ENCODE measurements at regions not wholly inside any gene's neighbourhood (a gene's known extent, or its start where the extent isn't known, plus 50 kb on each side); places are given as distances from the start of the nearest gene placed in this dataset.
"Not testable (repeated sequence)": the region's sequence is repeated elsewhere in the genome, so short reads cannot be mapped to it uniquely, and the experiment has no call there.

DNA sequence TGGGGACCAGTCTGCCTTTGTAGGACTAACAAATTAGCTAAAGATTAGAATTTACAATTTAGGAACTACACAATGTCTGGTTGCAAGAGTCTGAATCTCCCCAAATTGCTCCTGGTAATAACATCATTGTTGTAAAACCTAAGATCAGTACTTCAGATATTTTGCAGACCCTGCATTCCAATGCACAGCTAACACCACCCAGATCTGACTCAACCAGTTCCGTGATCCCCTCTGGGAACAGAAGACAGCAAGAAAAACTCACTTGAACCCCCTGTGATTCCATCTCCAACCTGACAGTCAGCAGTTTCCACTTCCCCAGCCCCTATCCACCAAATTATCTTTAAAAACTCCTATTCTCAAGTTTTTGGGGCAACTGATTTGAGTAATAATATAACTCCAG is 201.9 kb upstream of the ARPP21 start:
- DNase-seq (ENCODE audit: low spot score) (no peak), FAIRE-seq (no peak)

- no peak for DNase-seq (ENCODE audit: low spot score)
- no peak for FAIRE-seq
These were observed 201.2 kb upstream of the ARPP21 start for GRCh38 chr3:35438101-35438500.

GRCh38 chr3:35439663-35440062 is 199.7 kb upstream of the ARPP21 start:
- no peak for FAIRE-seq
- no peak for DNase-seq (ENCODE audit: low spot score)

- FAIRE-seq (no peak), DNase-seq (ENCODE audit: low spot score) (no peak)
These were observed 198.5 kb upstream of the ARPP21 start for GRCh38 chr3:35440826-35441225.

DNA sequence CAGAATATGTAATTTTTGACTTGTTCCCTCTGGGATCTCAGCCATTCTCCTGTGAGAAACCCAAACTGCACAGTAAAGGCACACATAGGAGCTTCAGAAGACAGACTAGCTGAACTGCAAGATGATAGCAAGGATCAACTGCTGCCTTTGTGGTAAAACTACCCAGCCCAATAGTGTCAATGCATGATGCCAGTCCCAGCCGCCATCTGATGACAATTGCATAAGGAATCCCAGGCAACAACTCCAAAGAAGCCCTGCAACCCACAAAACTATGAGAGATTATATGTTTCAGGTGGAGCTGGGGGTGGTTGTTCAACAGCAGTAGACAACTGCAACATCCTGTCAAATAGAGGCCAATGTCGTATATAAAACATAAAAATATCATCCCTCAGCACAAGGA is 192.4 kb upstream of the ARPP21 start:
- peak; percentile 55 for FAIRE-seq
- no peak for DNase-seq (ENCODE audit: low spot score)

GRCh38 chr3:35448121-35448520 is 191.2 kb upstream of the ARPP21 start:
- DNase-seq (ENCODE audit: low spot score) (no peak), FAIRE-seq (no peak)

DNA sequence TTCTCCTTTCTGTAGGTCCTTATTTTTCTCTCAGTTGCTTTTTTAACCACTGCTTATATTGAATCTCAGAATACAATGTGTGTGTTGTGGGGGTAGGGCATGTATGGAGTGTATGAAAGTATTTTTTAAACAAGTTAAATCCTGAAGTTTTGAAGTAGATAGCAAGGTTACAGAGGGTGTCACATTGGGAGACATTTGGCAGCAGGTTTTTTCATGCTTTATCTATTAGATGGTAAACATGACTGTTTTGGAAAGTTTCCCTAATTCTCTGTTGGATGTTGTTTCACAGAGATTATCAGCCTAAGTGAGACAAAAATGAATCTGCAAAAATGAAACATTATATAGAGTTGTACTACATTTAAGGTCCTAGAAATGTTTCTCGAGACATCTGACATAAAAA is 190.6 kb upstream of the ARPP21 start:
- no peak for DNase-seq (ENCODE audit: low spot score)
- FAIRE-seq, result no peak

GRCh38 chr3:35454819-35455218 is 184.5 kb upstream of the ARPP21 start:
- DNase-seq (ENCODE audit: low spot score); FAIRE-seq: not testable (repeated sequence)

DNA sequence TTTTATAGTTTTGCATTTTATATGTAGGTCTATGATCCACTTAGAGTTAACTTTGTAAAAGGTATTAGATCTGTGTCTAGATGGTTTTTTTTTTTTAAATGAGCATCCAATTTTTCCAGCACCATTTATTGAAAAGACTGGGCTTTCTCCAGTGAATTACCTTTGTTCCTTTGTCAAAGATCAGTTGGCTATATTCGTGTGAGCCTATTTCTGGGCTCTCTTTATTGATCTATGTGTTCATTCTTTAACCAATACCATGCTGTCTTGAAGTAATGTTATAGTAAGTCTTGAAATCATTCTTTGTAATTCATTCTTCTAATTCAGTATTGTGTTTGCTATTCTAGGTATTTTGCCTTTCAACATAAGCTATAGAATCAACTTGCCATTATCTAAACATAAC is 165.4 kb upstream of the ARPP21 start:
- FAIRE-seq (no peak), DNase-seq (ENCODE audit: low spot score) (no peak)

- not testable (repeated sequence) for DNase-seq (ENCODE audit: low spot score)
These were observed 156.8 kb upstream of the ARPP21 start for GRCh38 chr3:35482566-35482965.

DNA sequence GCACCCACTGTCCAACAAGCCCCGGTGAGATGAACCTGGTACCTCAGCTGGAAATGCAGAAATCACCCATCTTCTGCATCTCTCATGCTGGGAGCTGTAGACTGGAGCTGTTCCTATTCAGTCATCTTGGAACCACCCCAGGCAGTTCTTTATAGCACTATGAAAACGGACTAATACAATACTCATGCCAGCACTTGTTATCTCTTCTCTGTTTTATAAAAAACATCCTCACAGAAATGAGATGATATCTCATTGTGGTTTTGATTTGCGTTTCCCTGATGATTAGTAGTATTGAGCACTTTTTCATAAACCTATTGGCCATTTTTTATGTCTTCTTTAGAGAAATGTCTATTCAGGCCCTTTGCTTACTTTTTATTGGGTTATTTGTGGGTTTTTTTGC is 156.2 kb upstream of the ARPP21 start:
- no peak for DNase-seq (ENCODE audit: low spot score)
- no peak for FAIRE-seq

More at GRCh38 chr3:35482566-35482965, 156.8 kb upstream of the ARPP21 start:
- FAIRE-seq, result not testable (repeated sequence)

DNA sequence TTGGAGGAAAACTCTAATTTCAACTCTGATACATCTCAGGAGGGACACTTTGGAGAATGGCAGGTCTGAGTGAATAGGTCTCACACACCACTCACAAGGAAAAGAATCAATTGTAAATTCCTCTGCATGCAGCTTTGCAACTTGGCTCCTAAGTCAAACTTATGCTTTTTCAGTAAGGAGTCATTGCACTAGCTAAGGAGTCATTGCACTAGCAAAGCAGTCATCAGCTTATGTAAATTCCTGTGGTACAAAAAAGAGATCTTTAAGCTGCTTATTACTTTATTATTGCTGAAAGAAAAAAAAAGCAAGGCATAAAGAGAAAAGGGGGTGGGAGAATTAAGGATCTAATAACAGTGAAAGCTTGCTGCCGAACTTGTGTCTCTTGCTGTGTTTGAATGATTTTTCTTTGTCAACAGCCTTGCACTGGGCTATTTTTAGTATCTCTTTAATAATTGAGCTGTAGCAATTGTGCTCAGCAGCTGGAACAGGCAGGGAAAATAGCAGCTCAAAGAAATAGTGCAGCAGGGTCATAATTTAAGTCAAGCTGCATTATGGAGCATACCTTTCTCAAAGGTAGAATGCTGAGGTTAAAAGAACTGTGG is 154.3 kb upstream of the ARPP21 start:
- FAIRE-seq, result no peak
- DNase-seq (ENCODE audit: low spot score), result no peak

DNA sequence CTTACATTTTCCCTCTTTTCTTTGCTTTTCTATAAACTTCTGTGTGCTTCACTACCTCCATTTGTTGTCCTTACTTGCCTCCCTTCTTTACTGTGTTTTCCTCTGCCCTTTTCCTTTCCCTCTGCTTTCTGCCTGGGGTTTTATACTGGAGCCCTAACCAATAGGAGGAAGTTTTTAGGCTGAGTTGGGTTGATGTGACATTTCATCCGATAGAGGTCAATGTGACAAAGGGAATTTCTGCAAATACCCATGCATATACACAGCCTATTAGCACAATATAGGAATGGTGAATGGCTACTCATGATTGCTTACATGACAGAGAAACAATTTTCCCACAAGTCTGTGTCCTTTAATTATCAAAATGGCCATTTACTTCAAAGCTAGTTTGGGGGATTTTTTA is 153.0 kb upstream of the ARPP21 start:
- DNase-seq (ENCODE audit: low spot score), result no peak

GRCh38 chr3:35487376-35487775 is 151.9 kb upstream of the ARPP21 start:
- FAIRE-seq (no peak), DNase-seq (ENCODE audit: low spot score) (no peak)

More for the DNA sequence above, 153.0 kb upstream of the ARPP21 start:
- FAIRE-seq, result no peak

GRCh38 chr3:35488526-35488925 is 150.8 kb upstream of the ARPP21 start:
- DNase-seq (ENCODE audit: low spot score) (no peak), FAIRE-seq (no peak)

DNA sequence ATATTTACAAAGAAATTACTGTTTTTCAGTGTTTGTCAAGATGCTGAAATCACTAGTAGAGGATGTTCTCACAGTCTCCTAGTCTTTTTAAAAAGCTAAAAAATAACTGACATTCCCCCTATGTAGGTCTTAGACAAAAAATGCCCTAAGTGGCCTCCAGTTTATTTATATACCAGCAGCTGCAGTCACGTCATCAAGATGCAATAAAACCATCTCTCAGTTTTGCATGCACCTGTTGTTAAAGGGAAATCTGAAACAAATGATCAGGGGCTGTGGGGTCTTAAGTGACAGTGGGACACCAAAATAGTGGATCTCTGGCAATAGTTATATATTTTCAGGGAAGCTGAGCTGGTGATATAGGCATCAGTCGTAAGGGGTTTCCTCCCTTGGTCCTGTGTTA is 146.5 kb upstream of the ARPP21 start:
- FAIRE-seq, result no peak
- no peak for DNase-seq (ENCODE audit: low spot score)

DNA sequence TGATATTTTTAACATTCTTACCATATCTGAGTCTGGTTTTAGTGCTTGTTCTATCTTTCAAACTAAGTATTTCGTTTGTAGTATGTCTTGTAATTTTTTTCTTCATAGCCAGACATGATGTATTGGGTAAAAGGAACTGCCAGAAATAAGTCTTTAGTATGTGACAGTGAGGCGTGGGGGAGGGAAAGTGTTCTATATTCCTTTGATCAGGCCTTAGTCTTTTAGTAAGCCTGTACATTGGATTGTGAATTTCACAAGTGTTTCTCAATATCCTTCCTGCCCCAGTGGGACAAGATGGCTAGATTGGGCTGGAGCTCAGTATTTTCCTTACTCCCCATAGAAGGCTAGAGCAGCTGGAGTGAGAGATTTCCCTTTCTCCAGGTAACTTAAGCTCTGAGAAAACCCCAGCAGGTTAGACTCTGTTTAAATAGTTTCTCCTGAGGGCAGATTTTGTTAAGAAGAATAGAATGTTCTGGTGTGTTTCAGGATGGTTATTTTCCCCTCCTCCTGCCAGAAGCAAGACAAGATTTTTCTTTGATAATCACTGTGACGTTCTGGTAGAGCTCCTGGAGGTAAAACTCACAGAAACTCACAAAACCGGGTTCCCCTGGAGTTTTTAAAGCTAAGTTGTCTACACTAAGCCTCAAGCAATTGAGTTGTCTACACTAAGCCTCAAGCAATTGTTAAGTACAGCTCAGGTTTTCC is 140.7 kb upstream of the ARPP21 start:
- no peak for FAIRE-seq

GRCh38 chr3:35500641-35501350 is 138.5 kb upstream of the ARPP21 start:
- FAIRE-seq, result no peak
- no peak for DNase-seq (ENCODE audit: low spot score)

More for the DNA sequence above, 140.7 kb upstream of the ARPP21 start:
- no peak for DNase-seq (ENCODE audit: low spot score)

GRCh38 chr3:35502699-35503098 is 136.6 kb upstream of the ARPP21 start:
- FAIRE-seq (no peak), DNase-seq (ENCODE audit: low spot score) (no peak)

DNA sequence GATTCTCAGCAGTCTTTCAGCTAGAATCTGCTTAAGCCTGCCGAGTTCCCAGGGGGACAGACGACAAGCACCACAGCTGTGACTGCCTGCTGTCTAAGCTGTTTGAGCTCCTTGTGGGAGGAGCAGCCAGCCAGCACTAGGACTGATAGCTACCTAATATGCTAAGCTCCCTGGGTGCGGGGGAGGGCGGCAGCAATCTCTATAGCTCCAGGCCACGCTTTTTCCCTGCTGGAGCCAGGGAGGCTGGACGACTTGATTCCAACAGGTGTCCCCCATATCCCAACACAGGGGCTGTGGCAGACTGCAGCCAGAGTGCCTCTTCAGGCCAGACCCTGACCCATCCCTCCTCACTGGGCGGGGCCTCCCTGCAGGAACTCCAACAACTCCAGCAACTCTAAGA is 134.1 kb upstream of the ARPP21 start:
- DNase-seq (ENCODE audit: low spot score) (no peak), FAIRE-seq (no peak)

DNA sequence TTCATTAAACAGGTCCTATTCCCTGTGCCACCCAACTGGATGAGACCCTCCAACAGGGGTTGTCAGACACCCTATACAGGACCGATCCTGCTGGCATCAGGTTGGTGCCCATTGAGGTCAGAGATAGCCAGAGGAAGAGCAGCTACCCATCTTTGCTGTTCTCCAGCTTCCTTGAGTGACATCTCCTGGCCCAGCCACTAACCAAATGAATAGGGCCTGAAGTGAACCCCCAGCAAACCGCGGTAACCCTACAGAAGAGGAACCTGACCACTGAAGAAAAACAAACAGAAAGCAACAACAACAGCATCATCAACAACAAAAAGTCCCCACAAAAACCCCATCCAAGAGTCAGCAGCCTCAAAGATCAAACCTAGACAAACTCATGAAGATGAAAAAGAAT is 133.6 kb upstream of the ARPP21 start:
- DNase-seq (ENCODE audit: low spot score), result no peak
- no peak for FAIRE-seq

- no peak for DNase-seq (ENCODE audit: low spot score)
- no peak for FAIRE-seq
These were observed 119.4 kb upstream of the ARPP21 start for GRCh38 chr3:35519936-35520335.

GRCh38 chr3:35521196-35521595 is 118.1 kb upstream of the ARPP21 start:
- no peak for FAIRE-seq
- DNase-seq (ENCODE audit: low spot score), result no peak

All from urothelium cell line (cell line).